ENCODE measurements at regions not wholly inside any gene's neighbourhood (a gene's known extent, or its start where the extent isn't known, plus 50 kb on each side); places are given as distances from the start of the nearest gene placed in this dataset.

- no peak for DNase-seq
- Histone ChIP-seq H3K4me1 (ENCODE audit: control insufficient read depth, insufficient read depth, low read length, poor library complexity, severe bottlenecking) (no peaks in the 10 kb centered on the region), H3K27ac (ENCODE audit: insufficient read depth, low read length, poor library complexity, severe bottlenecking) (no peak overlapping the region), H3K27me3 (replicated peaks; ENCODE audit: control insufficient read depth, insufficient read depth, low read length, poor library complexity, severe bottlenecking) (no peaks in the 10 kb centered on the region), H3K4me3 (ENCODE audit: insufficient read depth, low read depth, low read length, poor library complexity, severe bottlenecking) (no peak overlapping the region), H3K9me3 (ENCODE audit: control insufficient read depth, low read length) (no peaks in the 10 kb centered on the region), H3K36me3 (ENCODE audit: control insufficient read depth, insufficient read depth, low read length) (no peaks in the 10 kb centered on the region)
These were observed 181.9 kb upstream of the SEMA6A start for GRCh38 chr5:116756531-116756930.

- Histone ChIP-seq H3K36me3 (ENCODE audit: control insufficient read depth, insufficient read depth, low read length) (no peaks in the 10 kb centered on the region), H3K9me3 (ENCODE audit: control insufficient read depth, low read length) (no peaks in the 10 kb centered on the region), H3K4me1 (ENCODE audit: control insufficient read depth, insufficient read depth, low read length, poor library complexity, severe bottlenecking) (no peaks in the 10 kb centered on the region), H3K27me3 (replicated peaks; ENCODE audit: control insufficient read depth, insufficient read depth, low read length, poor library complexity, severe bottlenecking) (no peaks in the 10 kb centered on the region), H3K4me3 (ENCODE audit: insufficient read depth, low read depth, low read length, poor library complexity, severe bottlenecking) (no peak overlapping the region), H3K27ac (ENCODE audit: insufficient read depth, low read length, poor library complexity, severe bottlenecking) (no peak overlapping the region)
- DNase-seq, result no peak
These were observed 179.9 kb upstream of the SEMA6A start for GRCh38 chr5:116754556-116754955.

- Histone ChIP-seq H3K27ac (ENCODE audit: insufficient read depth, low read length, poor library complexity, severe bottlenecking) (no peak overlapping the region), H3K4me3 (ENCODE audit: insufficient read depth, low read depth, low read length, poor library complexity, severe bottlenecking) (no peak overlapping the region), H3K27me3 (replicated peaks; ENCODE audit: control insufficient read depth, insufficient read depth, low read length, poor library complexity, severe bottlenecking) (no peaks in the 10 kb centered on the region), H3K36me3 (ENCODE audit: control insufficient read depth, insufficient read depth, low read length) (no peaks in the 10 kb centered on the region), H3K9me3 (ENCODE audit: control insufficient read depth, low read length) (no peaks in the 10 kb centered on the region), H3K4me1 (ENCODE audit: control insufficient read depth, insufficient read depth, low read length, poor library complexity, severe bottlenecking) (no peaks in the 10 kb centered on the region)
- DNase-seq, result no peak
These were observed 177.1 kb upstream of the SEMA6A start for GRCh38 chr5:116751684-116752083.

DNA sequence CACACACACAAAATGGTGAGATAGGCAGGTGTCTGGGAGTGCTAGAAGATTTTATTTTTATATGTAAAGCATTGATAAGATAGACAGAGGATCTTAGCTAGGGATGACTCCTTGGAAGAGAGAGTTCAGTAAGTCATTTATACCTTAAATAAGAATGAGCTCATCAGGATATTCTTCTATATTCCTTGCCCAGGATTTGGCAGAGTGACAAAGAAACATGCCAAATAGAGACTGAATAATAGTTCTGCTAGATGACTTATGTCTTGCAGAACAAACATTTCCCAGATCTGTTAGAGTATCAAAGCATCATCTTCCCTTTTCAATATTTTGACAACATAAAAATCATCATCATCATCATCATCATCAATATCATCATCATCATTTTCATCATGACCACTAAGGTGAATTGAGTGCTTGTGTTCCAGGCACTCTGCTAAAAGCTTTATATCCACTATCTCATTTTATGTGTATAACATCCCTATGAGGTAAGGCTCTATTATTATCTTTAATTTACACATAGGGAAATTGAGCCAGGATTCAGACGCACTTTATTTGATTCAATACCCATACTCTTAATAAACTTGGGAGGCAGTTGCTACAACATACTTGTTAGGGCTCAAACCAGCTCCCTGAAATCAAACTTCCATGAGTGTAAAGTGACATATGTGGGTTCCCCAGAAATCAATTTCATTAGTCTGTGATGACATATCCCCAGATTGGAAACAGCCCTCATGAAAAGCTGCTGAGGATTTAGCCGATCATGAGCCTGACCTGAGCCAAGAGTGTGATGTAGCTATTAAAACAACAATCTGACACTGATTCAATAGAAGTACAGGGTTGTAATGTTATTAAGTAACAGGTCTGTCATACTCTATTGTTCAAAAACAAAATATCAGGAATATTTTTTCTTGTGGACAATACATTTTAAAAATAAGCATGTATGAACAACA, 176.3 kb upstream of the SEMA6A start:
- Histone ChIP-seq H3K27me3 (replicated peaks; ENCODE audit: control insufficient read depth, insufficient read depth, low read length, poor library complexity, severe bottlenecking) (no peaks in the 10 kb centered on the region), H3K4me1 (ENCODE audit: control insufficient read depth, insufficient read depth, low read length, poor library complexity, severe bottlenecking) (no peaks in the 10 kb centered on the region), H3K4me3 (ENCODE audit: insufficient read depth, low read depth, low read length, poor library complexity, severe bottlenecking) (no peak overlapping the region), H3K36me3 (ENCODE audit: control insufficient read depth, insufficient read depth, low read length) (no peaks in the 10 kb centered on the region), H3K9me3 (ENCODE audit: control insufficient read depth, low read length) (no peaks in the 10 kb centered on the region), H3K27ac (ENCODE audit: insufficient read depth, low read length, poor library complexity, severe bottlenecking) (no peak overlapping the region)
- no peak for DNase-seq

DNA sequence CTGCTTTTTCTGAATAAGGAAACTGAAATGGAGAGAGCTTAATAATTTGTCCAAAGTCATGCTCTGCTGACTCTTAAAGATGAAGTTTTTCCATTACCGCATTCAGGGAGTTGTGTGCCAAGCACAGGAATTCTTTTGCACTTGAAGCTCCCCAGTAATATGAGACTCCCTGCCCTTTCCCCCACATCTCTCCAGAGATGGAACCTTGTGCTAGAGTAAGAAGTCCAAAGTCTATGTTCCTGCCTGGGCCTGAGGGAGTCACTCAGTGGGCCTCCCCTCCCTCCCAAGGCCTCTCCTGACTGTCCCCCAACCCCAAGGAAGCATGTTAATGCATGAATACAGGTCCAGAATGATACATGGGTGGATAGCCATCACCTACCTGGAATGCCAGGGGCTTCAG, 173.3 kb upstream of the SEMA6A start:
- Histone ChIP-seq H3K4me3 (ENCODE audit: insufficient read depth, low read depth, low read length, poor library complexity, severe bottlenecking) (no peak overlapping the region), H3K27ac (ENCODE audit: insufficient read depth, low read length, poor library complexity, severe bottlenecking) (no peak overlapping the region), H3K9me3 (ENCODE audit: control insufficient read depth, low read length) (no peaks in the 10 kb centered on the region), H3K36me3 (ENCODE audit: control insufficient read depth, insufficient read depth, low read length) (no peaks in the 10 kb centered on the region), H3K27me3 (replicated peaks; ENCODE audit: control insufficient read depth, insufficient read depth, low read length, poor library complexity, severe bottlenecking) (no peaks in the 10 kb centered on the region), H3K4me1 (ENCODE audit: control insufficient read depth, insufficient read depth, low read length, poor library complexity, severe bottlenecking) (no peaks in the 10 kb centered on the region)
- no peak for DNase-seq

DNA sequence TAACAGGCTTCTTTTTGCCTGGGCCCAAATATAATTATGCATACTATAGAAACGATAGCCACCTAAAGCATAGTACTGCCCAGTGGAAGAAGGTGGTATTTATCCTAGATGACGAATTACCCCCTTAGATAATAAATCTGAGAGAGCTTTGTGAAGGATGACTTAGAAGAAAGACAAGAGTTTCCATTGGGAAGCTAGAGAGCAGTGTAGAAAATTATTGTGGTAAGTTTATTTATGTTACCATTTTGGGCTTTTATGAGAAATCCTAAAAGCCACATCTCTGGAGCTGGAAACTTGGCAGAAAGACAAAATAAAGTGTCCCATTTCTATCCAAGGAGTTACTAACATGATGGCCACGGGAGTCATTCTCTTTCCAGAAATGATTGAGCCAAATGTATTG, 172.0 kb upstream of the SEMA6A start:
- Histone ChIP-seq H3K27ac (ENCODE audit: insufficient read depth, low read length, poor library complexity, severe bottlenecking) (no peak overlapping the region), H3K4me1 (ENCODE audit: control insufficient read depth, insufficient read depth, low read length, poor library complexity, severe bottlenecking) (no peaks in the 10 kb centered on the region), H3K27me3 (replicated peaks; ENCODE audit: control insufficient read depth, insufficient read depth, low read length, poor library complexity, severe bottlenecking) (no peaks in the 10 kb centered on the region), H3K4me3 (ENCODE audit: insufficient read depth, low read depth, low read length, poor library complexity, severe bottlenecking) (no peak overlapping the region), H3K36me3 (ENCODE audit: control insufficient read depth, insufficient read depth, low read length) (no peaks in the 10 kb centered on the region), H3K9me3 (ENCODE audit: control insufficient read depth, low read length) (no peaks in the 10 kb centered on the region)
- no peak for DNase-seq

- H3K9me3 ChIP-seq (ENCODE audit: control insufficient read depth, low read length), result no peaks in the 10 kb centered on the region
- no peaks in the 10 kb centered on the region for H3K4me1 ChIP-seq (ENCODE audit: control insufficient read depth, insufficient read depth, low read length, poor library complexity, severe bottlenecking)
- H3K4me3 ChIP-seq (ENCODE audit: insufficient read depth, low read depth, low read length, poor library complexity, severe bottlenecking), result no peak overlapping the region
- H3K27ac ChIP-seq (ENCODE audit: insufficient read depth, low read length, poor library complexity, severe bottlenecking), result no peak overlapping the region
- no peaks in the 10 kb centered on the region for H3K27me3 ChIP-seq (replicated peaks; ENCODE audit: control insufficient read depth, insufficient read depth, low read length, poor library complexity, severe bottlenecking)
- no peaks in the 10 kb centered on the region for H3K36me3 ChIP-seq (ENCODE audit: control insufficient read depth, insufficient read depth, low read length)
- DNase-seq, result no peak
These were observed 166.1 kb upstream of the SEMA6A start for GRCh38 chr5:116740771-116741170.

DNA sequence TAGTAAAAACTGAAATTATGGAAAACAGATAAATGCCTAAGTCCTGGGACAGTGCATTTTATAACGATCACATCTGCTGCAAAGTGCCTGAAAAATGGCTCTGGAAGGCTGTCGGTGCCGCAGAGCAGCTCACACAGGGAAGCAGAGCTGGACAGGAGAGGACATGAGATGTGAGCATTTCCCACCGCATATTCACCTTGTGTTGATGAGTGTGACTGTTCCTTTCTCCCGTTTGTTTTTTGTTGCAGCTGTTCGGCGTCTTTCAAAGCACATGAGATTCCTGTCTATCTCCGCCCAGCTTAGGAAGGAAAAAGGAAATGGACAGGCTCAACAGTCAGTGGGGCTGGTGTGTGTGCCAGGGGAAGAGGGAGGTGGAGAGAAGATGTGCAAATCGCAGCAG, 164.9 kb upstream of the SEMA6A start:
- no peaks in the 10 kb centered on the region for H3K36me3 ChIP-seq (ENCODE audit: control insufficient read depth, insufficient read depth, low read length)
- H3K4me1 ChIP-seq (ENCODE audit: control insufficient read depth, insufficient read depth, low read length, poor library complexity, severe bottlenecking), result no peaks in the 10 kb centered on the region
- H3K4me3 ChIP-seq (ENCODE audit: insufficient read depth, low read depth, low read length, poor library complexity, severe bottlenecking), result no peak overlapping the region
- no peak for DNase-seq
- H3K27me3 ChIP-seq (replicated peaks; ENCODE audit: control insufficient read depth, insufficient read depth, low read length, poor library complexity, severe bottlenecking), result no peaks in the 10 kb centered on the region
- no peak overlapping the region for H3K27ac ChIP-seq (ENCODE audit: insufficient read depth, low read length, poor library complexity, severe bottlenecking)
- H3K9me3 ChIP-seq (ENCODE audit: control insufficient read depth, low read length), result no peaks in the 10 kb centered on the region

DNA sequence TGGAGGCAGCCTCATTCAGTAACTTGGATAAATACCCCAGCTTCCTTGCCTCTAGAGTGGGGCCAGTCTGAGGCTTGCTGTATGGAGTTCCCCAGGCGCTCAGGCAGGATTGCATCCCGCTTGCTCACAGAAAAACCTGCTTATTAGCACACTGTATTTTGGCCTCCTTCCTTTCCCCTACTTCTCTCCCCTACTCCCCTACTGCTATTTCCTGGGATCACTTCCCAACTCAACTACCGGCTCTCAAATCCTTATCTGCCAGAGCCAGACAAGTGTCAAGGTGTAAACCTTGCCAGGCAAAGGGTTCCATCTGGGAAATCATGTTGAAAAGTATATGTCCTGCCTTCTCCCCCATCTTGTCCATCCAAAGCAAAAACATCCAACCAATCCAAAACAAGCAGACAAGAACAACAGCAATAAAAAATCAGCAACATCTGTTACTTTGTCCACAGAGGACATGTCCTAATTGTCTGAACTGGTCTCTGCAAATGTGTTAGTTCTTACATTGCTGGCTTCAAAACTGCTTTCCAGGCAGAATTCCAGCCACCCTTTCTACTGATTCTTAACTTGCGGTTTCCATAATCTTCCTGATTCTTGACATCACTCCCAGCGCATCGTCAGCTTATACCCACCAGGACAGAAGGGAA, 164.1 kb upstream of the SEMA6A start:
- H3K27me3 ChIP-seq (replicated peaks; ENCODE audit: control insufficient read depth, insufficient read depth, low read length, poor library complexity, severe bottlenecking), result no peaks in the 10 kb centered on the region
- no peak for DNase-seq

GRCh38 chr5:116738239-116738614, 163.6 kb upstream of the SEMA6A start:
- H3K36me3 ChIP-seq (ENCODE audit: control insufficient read depth, insufficient read depth, low read length), result no peaks in the 10 kb centered on the region
- DNase-seq, result no peak
- no peak overlapping the region for H3K27ac ChIP-seq (ENCODE audit: insufficient read depth, low read length, poor library complexity, severe bottlenecking)
- no peaks in the 10 kb centered on the region for H3K27me3 ChIP-seq (replicated peaks; ENCODE audit: control insufficient read depth, insufficient read depth, low read length, poor library complexity, severe bottlenecking)
- no peaks in the 10 kb centered on the region for H3K4me1 ChIP-seq (ENCODE audit: control insufficient read depth, insufficient read depth, low read length, poor library complexity, severe bottlenecking)
- no peak overlapping the region for H3K4me3 ChIP-seq (ENCODE audit: insufficient read depth, low read depth, low read length, poor library complexity, severe bottlenecking)
- no peaks in the 10 kb centered on the region for H3K9me3 ChIP-seq (ENCODE audit: control insufficient read depth, low read length)

More for the DNA sequence above, 164.1 kb upstream of the SEMA6A start:
- Histone ChIP-seq H3K4me3 (ENCODE audit: insufficient read depth, low read depth, low read length, poor library complexity, severe bottlenecking) (no peak overlapping the region), H3K9me3 (ENCODE audit: control insufficient read depth, low read length) (no peaks in the 10 kb centered on the region), H3K4me1 (ENCODE audit: control insufficient read depth, insufficient read depth, low read length, poor library complexity, severe bottlenecking) (no peaks in the 10 kb centered on the region), H3K27ac (ENCODE audit: insufficient read depth, low read length, poor library complexity, severe bottlenecking) (no peak overlapping the region), H3K36me3 (ENCODE audit: control insufficient read depth, insufficient read depth, low read length) (no peaks in the 10 kb centered on the region)

Data from effector memory CD4-positive, alpha-beta T cell (primary cell).